Ramos (cell line): ENCODE measurements at regions not wholly inside any gene's neighbourhood (a gene's known extent, or its start where the extent isn't known, plus 50 kb on each side); places are given as distances from the start of the nearest gene placed in this dataset.

Experiments used
- in situ Hi-C: fragments of 300-500 bp; cut with MboI; formaldehyde crosslinking; loops from one replicate; pipeline ENCODE4 v1.14.3; 2022; ENCODE audit warnings: low sequenced_read_pairs; ENCODE audit not compliant: unreplicated experiment

DNA sequence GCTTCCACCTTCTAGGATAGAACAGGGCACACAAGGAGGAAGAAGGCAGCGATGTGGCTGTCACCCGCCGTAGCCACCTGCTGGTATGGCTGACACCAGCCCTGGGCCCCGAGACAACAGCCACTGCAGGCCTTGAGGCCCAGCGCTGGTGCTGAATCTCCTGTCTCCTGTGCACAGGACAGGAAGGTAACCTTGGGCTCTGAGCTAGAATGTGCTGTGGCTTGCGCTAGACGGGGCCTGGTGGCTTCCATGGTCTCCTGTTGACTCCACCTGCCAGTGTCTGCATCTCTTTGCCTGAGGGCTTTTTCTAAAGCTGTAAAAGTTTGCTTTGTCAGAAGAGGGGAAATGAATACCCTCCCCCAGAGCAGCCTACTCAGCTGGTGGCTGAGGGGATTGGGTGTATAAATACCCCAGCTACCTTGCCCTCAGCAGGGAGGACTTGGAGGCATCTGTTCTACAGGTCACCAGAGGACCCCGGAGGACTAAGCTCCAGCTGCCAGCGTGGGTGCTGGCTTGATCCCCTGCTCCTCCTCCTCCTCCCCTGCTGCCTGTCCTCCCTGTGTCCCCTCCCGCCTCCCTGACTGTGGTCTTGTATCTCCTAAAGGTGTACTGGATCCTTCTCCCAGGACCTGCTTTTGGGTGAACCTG is 76.1 kb upstream of the SDK2 start:
- in situ Hi-C loops = no loop called here

DNA sequence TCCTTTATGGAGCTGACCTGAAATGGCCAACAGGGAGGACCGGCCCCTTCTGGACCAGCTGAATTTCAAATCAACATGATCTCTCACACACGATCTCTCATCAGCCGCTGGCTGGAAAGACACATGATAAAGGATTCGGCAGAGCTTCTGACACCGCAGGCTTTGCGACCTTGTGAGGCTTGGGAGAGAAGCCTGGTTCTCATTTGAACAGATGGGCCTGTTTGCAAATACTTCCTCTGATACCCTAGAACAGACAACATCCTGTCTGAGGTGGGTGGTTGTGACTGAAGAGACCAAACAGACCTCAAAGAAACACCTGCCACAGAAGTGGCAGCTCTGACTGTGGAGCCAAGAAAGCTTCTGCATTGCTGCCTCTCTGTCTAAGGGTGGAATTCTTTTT is 77.9 kb upstream of the SDK2 start:
- in situ Hi-C loops = no loop called here

DNA sequence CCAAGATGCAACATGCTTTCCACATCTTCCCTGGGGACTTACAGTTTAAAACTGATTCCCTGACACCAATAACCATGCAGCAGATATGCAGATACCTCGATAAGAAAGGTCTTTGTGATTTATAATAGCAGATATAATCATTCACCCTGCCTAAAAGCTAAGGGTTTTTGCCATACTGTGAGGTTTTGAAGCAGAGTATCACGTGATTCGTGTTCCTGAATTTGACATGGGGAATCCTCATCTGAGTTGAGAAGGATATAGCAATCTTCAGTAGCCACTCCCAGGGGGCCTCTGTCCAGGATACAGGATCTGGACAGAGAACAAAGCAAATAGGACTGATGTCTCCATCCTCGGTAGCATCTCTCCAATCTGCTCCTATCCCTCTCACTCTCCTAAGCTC is 79.1 kb upstream of the SDK2 start:
- in situ Hi-C loops = no loop called here

GRCh38 chr17:73724341-73724740 is 80.1 kb upstream of the SDK2 start:
- in situ Hi-C loops = no loop called here

DNA sequence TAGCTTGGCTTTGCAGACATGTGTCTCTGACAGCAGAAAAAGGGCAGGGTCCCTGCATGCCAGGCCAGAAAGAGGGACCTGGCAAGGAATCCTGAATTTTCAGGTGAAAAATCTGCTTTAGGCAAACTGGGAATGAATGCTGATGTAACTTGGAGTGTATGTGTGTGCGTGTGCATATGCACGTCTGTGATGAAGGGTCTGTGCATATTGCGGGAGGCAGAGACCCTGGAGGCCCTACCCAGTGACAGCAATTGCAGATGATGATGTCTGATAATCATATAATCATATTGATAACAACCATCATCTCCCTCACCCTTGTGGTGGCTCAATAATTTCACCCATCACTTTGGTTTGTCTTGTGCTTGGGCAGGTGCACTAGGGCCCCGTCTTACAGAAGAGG is 80.7 kb upstream of the SDK2 start:
- in situ Hi-C loops = no loop called here

DNA sequence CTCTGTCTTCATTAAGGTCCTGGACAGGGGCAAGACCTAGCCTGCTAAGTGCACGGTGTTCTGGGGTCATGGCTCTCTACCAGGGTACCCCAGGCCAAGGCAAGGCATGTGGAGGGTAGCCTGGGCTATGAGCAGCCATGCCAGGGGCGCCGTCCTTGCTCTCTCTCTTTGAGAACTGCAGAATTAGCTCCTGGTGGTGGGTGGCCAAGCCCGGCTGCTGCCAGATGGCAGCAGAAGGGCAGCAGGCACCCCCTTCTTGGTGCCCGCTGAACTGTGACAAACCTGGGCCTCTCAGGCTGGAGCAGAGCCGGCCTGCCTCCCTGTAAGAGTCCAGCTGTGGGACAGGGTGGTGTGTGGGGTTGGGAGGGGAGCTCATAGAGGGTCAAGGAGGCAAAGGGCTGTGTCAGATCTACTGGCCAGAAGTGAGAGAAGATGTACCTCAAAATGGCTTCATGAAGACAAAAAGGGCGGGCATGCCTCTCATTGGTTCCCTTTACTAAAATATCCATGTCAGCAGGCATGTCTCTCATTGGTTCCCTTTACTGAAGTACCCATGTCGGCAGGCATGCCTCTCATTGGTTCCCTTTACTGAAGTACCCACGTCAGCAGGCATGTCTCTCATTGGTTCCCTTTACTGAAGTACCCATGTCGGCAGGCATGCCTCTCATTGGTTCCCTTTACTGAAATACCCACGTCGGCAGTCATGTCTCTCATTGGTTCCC is 81.7 kb upstream of the SDK2 start:
- in situ Hi-C loops = no loop called here

DNA sequence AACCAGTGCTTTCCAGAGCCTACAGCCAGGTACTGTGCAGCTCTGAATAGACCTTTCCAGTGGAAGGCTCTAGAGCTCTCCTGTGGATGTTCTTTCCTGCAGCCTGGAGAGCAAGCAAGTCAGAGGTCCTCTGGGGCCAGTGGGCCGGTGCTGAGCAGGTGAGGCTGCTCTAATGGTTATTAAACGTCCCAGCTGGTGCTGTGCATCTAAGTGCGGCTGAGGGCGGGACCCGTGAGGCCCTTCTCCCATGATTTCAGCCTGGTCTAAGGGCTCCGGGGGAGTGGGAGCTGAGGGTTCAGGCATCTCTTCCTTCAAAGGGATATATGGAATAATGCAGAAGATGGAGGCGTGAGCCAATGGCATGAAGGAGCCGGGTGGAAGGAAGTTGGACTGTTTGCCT is 83.7 kb upstream of the SDK2 start:
- in situ Hi-C loops = no loop called here

DNA sequence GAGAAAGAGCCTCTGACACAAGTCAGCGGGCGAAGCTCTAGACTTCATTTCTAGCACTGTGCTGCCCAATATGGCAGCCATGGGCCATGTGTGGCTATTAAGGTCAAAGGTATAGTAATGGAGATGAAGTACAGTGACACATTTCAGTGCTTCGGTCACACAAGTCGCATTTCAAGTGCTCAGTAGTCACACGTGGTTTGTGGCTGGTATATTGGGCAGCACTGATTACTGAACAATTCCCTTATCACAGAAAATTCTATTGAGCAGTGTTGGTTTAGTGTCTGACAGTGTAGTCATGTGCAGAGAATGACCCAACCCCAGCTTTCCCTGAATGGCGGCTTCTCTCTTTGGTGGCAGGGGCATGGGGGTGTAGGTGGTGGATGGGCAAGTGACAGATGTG is 84.9 kb upstream of the SDK2 start:
- in situ Hi-C loops = no loop called here

GRCh38 chr17:73731733-73732132 is 87.5 kb upstream of the SDK2 start:
- in situ Hi-C loops = no loop called here

- in situ Hi-C loops = no loop called here
These were observed 89.3 kb upstream of the SDK2 start for GRCh38 chr17:73733517-73733916.

DNA sequence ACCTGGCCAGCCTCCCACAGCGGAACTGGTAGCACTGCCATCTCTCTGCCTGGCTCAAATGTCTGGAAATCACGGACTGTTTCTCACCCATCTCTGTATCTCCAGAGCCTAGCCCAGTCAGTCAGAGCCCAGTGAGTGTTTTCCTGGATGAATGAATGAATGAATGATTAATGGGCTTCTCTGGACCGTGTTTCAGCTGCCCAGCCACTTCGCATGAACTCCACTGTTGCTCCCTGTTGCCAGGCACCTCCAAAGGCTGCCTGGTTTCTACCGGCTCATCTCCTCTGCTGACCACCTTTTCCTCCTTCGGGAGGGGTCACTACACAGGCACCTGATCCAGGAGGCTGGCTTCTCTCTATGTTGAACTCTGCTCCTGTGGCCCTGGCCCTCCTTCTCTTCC is 91.0 kb upstream of the SDK2 start:
- in situ Hi-C loops = no loop called here

DNA sequence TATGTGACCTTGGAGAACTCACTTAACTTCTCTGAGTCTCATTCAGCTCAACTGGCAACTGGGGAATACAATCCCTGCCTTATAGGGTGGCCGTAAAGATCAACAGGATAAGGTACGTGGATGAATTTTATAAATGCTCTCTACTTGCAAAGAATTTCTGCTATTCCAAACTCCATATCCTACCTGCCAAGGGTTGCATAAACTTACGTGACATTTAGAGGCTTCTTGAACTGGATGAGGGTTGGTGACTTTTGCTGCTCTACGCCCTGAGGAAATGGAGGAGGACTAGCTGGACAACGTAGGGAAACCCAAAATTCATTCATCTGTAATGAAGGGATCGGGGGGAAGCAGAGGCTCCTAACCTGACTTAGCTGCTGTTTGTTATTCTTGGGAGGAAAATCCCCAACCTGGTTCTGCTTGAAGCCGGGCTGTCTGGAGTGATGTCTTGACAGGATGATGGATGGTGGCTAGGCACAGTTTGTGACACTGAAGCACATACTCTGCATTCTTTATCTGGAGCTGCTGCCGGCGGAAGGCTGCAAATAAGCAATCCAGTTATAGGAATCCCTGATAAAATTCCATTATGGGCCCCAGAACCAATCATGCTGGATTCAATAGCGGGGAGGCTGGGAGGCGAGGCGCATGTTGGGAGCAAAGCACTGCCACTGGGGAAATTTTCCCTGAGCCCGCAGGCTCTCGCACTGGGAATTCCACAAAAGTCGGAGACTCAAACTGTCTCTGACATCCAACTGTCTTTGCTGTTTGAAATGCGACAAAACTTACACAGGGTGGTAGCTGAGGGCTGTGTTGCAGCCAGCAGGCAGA is 94.7 kb upstream of the SDK2 start:
- in situ Hi-C loops = no loop called here

DNA sequence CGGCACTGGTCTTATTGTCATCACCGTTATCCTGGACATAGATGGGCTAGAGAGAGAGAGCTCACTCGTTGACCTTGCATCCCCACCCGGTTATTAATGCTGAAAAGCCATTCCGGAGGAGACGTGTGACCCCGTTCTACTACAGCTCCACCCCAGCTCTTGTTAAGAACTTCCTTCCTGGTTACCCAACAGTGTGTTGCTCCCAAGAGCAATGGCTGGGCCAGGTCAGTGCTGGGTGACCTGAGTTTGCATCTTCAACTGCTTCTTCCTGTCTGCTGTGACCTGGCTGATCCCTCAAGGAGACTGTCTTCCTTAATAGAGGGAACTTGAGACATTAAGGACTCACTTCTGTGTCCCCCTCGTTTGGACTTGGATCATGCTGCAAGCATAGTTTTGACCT is 96.1 kb upstream of the SDK2 start:
- in situ Hi-C loops = no loop called here

DNA sequence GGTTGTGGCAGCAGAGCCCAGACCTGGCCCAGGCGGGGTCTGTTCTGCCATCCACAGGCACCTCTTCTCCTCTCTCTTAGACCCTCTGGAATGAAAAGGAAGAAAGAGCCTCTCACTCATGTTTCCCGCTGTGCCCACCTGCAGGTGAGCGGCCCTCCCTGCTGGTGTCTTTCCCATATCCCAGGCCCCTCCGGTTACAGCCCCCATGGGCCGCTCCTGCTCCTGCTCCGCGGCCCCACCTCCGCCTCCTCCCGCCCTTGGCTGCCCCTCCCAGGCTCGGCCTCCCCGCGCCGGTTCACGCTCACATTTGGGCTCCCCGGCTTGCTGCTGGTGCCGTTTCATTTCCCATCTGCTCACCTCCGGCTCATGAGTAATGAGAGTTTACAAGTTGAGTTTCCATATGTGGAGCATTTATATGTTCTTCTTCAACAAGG is 98.7 kb upstream of the SDK2 start:
- in situ Hi-C loops = no loop called here

- in situ Hi-C loops = no loop called here
These were observed 99.4 kb upstream of the SDK2 start for GRCh38 chr17:73743518-73744201.

GRCh38 chr17:73744411-73744810 is 100.2 kb upstream of the SDK2 start:
- in situ Hi-C loops = no loop called here

DNA sequence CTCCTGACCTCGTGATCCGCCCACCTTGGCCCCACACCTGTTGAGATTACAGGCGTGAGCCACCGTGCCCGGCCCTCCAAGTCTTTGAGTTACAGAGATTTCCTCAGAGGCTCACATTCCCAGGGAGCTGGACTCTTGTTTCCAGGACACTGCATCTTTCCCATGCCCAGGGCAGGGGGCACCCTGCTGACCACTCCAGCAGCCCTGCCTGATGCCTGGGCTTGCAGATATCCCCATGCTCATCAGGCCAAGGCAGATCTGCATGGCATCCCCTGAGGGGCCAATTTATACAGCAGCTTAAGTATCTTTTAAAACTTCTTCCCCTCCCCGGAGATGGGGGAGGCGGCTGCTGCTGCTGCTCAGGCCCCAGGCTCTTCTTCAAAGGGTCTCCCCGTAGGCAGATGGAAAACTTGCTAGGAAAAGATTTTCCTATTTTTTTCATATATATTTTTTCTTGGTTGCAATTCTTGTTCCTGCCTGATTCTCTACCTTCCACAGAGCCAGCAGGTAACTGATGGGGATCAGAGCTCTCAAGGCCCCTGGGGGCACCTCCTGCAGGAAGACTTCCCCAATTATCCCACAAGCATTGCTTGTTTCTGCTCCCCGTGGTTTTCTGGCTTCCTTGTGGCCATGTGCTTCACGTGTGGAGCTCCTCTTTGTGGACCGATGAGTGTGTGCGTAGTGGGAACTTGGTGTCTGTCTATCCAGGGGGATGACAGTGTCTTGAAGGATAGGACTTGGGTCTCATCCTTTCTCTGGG is 102.2 kb upstream of the SDK2 start:
- in situ Hi-C loops = no loop called here

DNA sequence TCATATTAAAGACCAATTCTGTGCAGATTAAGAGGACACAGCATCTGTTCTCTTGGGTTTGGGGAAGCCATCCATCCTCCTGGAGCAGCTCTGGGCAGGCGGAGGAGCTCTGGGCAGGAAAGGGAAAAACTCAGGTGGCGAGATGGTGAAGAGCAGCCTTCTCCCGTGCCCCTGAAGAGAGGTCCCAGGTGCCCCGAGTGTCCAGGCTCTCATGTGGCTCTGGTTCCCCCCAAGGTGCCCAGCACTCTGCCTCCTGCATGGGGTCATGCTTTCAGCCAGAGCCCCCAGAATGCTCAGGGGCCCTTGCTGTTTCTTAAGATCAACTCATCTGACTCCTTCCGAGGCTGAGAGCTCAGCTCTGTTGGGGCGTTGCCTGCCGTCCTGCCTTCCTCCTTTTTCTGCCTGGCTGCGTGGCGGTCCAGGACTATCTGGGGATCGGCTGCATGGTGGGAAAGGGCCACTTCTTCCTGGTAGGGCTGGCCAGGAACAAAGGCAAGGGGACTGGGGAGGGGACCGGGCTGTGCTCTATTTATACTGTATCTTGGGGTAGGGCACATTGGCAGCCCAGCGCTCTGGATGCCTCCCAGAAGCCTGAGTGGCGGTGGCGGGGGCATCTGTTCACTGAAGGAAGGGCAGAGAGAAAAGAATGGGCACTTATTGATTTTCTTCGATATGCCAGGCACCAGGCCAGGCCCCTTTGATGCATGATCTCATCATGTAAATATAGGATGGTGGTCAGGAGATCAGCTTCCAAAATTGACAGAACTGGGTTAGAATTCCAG is 103.2 kb upstream of the SDK2 start:
- in situ Hi-C loops = no loop called here

DNA sequence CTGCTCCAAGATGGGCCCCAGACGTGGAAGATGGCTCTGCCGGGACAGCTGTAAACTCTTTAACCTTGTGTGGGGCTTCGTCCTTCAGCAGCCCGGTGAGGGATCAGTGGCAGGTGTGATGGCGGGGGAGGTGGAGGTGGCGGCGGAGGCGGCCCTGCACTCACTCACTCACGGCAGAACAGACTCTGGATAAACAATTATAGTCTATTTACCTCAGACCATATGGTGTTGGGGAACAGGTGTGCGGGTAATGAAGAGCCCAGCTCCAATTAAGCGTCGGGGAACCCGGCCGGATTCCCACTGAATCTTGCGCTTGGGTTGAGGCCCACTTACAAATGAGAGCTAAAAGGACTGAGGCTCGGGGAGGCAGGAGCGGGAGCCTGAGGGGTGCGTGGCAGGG is 104.3 kb upstream of the SDK2 start:
- in situ Hi-C loops = no loop called here
